Stimulated activated CD8-positive, alpha-beta memory T cell treated with anti-CD3 and anti-CD28 coated beads, Interleukin-15, amount 100 ng/mL, for 24 hours (primary cell): ENCODE measurements at regions not wholly inside any gene's neighbourhood (a gene's known extent, or its start where the extent isn't known, plus 50 kb on each side); places are given as distances from the start of the nearest gene placed in this dataset.

ENCODE experiments used
- DNase-seq: peaks from one replicate; pipeline ENCODE4 v3.0.0-alpha.2; 2020; ENCODE audit warnings: low read depth

DNA sequence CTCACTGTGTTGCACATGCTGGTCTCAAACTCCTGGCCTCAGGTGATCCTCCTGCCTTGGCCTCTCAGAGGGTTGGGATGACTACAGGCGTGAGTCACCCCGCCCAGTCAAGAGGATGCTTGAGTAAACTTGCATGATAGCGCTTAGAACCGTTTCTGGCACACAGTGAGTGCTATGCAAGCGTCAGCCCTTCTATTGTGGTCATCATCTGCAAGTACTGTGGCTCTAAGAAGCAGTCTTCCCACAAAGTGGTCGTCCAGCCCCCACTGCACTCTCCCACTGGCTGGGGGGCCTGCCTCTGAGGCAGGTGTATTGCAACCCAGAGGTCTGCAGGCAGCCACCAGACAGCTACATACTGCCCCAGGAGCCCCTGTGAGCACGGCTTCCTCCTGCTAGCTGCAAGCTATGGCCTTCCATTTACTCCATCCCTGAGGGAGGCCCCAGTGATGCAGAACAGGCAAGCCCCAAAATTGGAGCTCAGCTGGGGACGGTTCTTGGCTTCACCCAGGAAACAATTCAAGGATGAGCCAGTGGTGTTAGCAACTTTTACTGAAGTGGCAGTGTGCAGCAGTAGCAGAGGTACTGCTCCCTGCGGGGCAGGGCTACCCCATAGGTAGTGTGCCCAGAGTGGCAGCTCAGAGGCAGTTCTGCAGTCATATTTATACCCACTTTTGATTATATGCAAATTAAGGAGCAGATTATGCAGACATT lies 95.4 kb downstream of the LSM3 start:
- DNase-seq = no peak

DNA sequence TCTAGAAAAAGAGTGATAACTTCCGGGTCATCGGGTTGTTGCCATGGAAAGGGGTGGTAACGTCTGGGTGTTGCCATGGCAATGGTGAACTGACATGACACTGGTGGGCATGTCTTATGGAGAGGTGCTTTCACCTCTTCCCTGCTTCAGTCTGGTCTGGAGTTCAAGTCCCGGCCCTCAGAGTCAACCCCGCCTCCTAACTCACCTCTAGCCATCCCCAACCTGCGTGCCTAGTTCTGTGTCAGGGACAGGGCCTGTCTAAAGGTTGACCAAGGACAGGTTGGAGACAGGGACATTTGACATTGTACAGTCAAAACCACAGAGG lies 96.0 kb downstream of the LSM3 start:
- DNase-seq = no peak

DNA sequence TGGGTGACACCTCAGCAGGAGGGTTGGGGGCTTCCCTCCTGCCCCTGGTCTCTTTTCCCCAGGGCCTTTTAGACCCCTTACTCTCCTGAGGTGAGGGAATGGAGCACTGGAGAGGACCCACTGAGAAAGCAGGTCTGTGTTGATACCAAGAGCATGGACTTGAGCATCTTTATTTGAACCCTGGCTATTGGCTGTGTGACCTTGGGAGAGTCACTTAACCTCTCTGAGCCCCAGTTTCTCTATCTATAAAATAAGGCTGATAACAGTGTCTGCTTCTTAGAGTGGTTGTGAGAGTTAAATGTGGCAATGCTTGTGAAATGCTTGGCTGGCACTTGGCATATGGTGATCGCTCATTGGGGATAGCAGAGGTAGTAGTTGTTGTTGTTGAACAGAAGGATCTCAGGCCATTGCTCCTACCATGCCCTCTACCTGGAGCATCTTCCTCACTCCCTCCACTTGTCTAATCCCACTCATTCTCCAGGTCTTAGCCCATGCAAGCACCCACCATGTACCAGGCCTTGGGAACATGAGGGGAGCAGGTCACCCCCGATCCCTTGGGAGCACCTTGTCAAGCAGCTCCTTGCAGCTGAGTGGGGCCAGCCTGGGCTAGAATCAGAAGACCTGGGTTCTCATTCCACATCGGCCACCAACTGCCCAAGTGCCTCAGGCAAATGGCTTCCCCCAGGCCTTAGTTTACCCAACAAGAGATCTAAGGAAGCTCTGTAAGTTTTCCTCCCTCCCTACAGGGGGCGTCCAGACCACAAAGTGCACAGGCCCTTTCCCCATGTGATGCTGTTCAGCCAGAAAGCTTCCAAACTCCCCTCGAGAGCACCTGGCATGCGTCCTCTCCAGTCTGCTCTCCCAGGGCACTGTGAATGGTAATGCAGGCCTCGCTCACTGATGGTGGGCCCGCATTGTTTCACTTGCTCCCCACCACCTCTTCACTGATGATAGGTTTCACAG lies 96.7 kb downstream of the LSM3 start:
- no peak for DNase-seq

DNA sequence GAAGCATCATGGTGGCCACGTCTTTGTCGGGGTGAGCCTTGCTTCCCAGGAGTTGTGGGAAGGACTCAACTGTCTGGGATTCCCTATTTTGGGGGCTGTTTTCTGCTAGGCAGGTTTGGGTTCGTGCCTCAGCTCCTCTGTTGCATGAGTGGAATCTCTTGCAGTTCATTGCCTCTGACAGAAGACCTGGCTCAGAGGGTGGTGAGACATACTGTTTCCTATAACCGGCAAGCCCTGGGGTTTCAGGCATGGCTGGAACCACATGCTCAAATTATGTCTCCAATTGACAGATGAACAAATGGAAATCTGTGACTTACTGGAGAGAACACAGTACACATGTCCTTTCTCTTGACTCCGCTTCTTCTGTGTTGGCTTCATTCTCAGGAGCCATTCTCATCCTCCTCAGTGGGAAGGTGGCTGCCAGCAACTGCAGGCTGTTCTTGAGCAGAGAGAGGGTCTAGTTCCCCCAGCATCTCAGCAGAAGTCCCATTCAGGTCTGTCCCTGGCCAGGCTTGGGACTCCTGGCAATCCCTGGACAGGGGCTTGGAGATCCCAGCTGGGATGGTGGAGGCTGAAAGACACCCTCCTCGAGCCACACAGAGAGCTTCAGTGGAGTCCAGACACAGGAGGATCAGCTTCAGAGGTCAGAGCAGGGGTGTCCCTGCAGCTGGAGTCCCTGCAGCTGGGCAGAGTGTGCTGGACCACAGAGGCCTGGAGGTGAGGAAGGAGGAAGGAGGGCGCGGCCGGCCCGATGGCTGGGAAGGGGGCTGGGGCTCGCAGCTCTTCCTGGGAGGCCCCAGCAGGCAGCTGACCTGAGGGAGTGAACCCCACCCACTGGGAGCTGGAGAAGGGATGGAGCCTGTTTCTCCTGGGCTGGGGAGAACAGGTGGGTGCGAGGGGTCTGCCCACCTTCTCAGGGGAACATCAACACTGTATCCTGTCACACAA lies 97.6 kb downstream of the LSM3 start:
- no peak for DNase-seq

DNA sequence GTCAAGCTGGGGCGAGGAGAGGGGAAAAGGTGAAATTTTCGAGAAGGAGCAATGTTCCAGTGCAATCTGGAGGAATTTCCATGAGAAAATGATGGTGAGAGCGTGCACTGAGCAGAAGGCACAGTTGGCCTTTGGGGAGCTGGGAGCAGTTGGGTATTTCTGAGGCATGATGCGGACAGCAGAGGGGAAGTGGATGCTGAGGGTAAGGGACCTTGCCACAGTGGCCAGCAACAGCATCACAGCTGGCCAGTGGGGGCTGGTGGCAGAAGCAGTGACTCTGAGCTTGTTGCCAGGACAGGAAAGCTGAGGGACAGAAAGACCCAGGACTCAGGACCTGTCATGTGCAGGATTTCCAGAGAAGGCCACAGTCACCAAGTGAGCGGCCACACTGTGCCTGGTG lies 98.9 kb downstream of the LSM3 start:
- DNase-seq = no peak

DNA sequence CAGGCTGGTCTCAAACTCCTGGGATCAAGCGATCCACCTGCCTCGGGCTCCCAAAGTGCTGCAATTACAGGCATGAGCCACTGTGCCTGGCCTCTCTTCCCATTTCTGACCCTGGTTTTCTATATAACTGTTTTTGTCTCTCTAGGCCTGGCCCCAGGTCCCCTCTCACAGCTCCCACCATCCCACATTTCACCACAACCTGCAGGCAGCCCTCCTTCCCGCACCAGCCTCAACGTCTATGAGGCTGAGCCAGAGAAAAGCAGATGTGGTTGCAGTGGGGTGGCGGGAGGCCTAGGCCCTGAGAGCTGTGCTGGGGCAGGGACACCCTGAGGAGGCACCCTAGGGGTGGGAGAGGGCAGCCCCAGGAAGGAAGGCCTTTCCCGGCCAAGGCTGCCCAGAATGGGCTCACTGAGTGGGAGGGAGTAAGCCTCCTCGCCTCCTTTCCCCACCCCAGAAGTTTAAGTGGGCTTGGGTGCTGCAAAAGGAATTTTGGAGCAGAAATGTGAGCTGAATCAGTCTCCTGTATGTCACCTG lies 99.7 kb downstream of the LSM3 start:
- no peak for DNase-seq

DNA sequence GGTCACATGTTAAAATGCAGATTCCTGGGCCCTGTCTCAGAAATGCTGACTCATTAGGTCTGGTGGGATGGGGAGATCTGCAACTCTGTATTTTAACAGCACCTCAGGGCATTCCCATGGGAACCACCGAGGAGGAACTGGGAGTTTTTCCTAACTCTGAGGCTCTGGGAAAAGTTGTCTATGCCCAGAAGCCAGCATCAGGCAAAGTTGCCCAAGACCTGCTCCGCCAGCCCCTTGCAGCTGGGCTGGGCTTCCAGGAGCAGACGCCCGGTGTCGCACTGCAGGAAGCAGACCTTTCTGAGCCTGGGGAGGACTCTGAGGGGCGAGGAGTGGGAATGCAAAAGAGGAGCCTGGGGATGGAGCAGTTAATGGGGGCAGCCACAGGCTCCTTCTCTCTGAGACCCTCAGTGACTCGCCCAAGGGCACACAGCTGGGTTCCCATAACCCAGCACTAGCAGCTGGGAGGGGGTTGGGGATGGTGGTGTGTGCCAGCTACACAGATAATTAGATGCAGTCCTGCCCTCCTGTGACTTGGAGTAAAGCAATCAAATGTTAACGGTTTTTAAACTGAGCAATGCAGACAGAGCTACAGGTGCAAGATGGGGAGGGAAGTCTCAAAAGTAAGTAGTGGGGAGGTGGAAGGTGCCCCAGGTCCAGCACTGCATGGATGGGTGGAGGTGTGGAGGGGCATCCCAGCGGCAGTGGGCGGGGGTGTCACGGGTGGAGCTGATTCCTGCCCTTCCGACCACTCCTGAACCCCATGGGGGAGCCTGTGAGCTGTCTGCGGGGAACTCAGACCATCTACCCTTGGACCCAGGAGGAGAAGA lies 100.4 kb downstream of the LSM3 start:
- no peak for DNase-seq

DNA sequence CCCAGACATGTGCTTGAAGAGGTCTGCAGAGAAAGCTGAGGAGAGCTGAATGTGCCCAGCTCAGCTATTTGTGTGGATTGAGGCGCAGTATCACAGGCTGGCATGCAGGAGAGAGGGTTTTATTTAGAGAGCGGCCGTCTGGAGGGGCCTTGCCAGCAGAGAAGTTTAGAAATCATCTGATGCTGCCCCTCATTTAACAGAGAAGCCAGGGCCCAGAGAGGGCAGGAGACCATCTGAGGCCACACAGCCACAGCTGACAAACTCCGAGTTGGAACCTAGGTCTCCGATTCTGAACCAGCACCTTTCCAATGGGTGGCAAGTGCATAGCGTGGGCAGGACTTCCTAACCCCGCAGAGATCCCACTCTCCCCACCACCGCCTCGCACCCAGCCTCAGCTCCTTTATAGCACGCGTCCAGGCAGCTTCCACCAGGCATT lies 101.0 kb downstream of the LSM3 start:
- no peak for DNase-seq

DNA sequence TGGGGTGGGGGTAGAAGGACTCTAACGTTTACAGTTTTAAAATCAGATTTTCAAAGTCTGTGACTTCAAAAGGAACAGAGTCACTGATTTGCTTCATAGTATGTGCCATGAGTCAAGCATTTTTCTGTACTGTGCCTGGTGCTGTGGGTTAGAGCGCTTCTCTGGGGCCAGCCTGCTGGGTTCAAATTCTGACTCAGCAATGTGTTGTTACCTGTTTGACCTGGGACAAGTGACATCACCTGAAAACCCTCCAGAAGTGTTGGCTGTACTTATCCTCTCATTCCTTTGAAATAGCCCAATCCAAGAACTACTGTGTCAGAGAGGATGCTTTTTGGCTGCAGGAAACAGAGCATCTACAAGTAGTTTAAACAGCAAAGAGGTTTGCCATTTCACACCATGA lies 101.7 kb downstream of the LSM3 start:
- DNase-seq = no peak

DNA sequence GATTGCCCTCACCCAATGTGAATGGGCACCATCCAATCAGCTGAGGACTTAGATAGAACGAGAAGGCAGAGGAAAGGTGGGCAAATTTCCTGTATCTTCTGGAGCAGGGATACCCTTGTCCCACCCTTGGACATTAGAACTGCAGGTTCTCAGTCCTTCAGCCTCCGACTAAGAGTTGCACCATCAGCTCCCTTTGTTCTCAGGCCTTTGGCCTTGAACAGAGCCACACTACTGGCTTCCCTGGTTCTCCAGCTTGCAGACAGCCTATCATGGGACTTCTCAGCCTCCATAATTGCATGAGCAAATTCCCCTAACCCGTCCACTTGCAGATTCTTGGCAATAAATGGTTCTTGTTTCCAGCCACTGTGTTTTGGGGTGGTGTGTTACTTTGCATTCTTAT lies 102.4 kb downstream of the LSM3 start:
- no peak for DNase-seq

DNA sequence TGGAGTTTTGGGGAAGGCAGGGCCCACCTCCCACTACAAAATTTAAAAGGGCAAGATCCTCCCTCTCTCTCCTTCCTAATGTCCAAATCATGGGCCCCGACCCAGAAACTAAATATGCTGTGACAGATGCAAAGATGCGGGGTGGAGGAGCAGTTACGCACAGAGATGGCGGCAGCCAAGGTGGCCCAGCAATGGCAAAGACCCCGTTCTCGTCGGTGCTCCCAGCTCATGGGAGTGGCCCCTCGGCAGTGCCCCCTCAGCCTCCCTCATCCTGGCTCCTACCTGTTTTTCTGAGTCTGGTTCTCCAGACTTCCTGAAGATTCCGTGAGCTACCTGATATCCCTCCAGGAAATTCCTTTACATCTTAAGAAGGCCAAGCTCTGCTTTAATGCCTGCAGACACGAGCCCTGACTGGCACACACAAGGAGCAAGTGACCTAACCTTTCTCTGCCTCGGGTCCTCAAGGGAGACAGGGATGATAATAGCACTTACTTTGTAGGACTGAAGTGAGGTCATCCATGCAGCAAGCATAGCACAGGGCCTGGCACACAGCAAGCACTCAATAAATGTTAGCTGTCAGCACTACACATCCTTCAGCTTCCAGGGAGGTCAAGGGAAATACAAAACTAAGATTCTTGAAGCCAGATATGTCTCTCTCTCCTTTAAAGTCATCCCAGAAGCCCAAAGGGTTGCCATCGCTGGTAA lies 103.5 kb downstream of the LSM3 start:
- DNase-seq = no peak

DNA sequence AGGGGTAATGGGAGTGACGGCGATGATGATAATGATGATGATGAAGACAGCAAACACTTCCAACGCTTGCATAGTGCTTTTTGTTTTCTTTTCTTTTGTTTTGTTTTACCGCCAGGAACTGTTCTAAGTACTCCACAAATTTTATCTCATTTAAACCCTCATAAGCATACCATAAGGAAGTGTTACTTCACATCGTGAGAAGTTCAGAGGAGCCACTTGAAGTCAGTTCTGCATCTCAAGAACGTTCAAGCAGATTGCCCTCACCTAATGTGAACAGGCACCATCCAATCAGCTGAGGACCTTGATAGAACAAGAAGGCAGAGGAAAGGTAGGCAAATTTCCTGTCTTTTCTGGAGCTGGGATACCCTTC lies 104.1 kb downstream of the LSM3 start:
- no peak for DNase-seq

DNA sequence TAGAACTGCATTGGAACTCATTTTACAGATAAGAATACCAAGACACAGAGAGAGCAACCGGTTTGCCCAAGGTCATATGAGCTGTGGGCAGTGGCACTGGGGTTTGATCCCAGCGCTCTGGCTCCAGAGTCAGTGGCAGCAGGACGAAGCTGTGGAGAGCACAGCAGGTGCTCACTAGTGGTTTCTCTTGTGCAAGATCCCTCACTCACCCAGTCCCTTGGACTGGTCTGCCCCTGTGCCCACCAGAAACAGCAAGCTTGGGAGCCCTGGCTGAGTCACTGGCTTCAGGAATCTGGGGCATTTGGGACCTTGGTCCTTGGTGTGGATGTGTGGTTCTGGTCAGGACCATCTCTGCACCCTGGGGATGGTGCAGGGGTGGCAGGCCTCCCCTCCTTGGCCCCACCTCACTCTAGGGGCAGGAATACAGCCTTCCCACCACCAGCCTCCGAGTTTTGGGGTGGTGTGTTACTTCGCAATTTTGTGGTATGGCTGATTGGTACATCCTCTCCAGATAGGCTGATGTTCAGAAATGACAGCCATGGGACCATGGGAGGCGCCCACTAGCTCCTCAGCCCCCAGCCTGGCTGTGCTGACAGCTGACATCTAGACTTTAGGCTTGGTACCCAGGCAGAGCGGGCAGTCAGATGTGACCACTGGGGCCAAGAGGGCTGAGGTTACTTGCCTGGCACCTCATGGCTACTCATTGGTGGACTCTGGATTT lies 104.6 kb downstream of the LSM3 start:
- no peak for DNase-seq

DNA sequence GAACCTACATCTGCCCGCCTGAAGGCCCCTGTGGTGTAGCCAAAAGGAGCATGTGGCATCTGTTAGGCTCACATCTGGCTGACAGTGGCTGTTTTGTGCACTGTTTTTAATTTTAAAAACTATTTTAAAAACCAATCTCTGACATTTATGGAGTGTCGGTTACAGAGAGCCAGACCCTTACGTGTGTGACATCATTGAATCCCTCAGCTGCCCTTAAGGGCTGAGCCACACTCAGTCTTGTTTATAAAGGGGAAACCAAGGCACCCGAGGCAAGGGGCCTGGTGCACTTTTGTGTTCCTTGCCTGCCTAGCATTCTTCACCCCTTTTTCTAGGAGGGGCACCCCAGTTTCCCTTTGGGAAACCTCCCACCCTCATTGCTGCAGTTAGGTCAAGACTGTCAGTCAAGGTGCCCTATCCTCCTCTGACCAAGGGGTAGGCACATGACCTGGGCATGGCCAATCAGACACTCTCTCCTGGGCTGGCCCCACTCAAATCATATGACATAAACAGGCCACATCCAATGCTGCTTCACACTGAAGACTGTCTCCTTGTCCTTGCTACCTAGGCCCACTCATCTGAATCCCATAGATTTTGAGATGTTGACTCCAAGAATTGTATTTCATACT lies 105.3 kb downstream of the LSM3 start:
- DNase-seq = no peak

DNA sequence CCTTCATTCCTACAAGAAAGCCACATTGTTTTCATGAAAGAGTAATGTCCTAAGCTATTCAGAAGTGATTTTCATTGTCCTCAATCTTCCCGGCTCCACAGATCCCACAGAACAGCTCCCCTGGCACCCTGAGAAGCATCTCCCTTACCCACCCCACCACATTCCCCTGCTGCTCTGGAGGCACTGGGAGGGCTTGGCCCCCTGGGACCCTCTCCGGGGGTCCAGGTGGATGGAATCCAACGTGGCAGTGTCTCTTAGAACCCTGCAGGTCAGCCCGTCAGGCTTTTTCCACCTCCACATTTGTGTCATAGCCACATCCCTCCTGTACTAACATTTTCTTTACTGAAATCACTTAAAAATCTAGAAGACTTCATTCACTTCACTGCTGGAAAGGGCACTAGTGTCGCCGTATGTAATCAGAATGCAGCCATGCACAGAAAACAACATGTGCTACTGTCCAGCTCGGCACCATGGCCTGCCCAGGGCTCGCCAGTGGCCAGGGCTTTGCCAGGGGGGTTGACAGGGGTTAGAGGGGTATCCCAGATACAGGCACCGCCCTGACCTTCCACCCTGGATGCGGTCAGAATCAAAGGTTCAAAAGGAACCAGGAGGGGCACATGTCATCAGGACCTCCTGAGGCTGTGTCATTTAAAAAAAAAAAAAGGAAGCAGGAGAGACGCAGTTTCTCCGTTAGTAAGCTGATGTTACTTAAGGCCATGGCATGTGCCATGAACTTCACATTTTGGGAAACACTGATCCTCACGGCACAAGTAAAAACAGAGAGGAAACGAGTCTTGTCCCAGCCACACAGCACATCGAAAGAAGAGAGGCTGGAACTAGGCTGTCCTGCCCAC lies 106.3 kb downstream of the LSM3 start:
- no peak for DNase-seq

DNA sequence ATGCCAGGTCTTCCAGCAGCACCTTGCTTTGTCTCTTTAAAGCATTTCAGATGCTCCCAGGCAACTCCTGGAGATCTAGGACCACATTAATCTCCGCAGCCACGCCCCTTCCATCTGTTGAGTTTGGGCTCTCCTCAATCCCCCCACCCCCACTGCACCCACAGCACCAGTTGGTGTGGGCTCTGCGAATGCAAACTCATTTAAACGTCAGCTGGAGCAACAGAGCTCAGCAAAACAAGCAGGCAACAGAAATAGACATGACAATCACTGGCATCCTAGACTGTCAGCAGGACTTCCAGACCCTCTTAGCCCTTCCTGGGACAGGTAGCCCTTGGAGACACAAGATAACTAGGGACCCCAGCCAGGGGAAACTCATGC lies 106.9 kb downstream of the LSM3 start:
- no peak for DNase-seq

DNA sequence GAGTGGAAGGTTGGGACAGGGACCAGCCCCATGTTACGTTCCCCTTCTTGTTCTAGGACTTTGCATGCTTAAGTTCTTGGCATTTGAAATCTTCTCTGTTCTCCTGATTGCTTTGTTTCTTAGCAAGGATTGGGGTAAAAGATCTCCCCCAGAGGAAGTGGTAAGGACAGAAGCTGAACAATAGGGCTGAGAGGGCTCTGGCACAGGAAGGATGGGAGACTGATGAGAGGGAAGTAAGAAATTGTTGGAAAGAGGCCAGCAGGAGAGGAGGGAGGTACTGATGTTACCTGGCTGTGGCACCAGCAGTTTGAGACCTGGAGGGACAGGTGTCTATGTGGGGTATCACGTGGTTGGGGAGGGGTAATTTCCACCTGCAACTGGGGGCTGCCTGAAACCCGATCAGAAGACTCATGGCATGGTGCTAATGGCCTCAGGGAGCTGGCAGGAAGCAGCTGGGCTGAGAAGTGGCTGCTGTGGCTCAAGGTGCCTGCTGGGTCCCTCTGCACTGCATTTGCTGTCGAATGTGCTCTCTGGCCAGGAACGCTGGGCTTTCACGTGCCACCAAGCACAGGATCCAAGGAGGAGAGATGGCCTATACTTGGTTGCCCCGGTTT lies 108.4 kb downstream of the LSM3 start:
- no peak for DNase-seq

DNA sequence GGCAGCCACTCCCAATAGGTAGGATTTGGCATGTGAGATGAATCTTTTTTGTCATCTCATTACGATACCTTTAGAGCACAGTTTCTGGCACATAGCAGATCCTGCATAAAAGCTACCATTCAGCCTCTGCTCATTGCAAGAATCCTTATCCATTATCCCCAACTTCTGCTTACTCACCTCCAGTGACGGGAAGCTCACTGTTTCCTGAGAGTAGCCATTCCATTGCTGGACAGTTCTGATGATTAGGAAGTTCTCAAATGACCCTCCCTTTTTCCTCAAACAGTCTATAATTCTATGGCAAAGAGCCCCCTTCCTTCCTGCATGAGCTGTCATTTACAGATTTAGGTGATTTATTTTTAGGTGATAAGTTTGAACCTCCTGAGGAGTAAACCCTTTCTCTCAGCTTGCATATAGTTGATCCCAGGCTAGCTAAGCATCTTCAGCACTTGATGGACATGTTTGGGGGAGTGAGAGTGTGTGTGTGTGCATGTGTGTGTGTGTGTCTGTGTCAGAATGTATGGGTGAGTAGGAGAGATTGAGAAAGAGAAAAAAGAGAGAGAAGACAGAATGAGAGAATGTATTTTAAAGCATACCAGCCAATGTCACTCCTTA lies 109.7 kb downstream of the LSM3 start:
- no peak for DNase-seq
